ENCODE measurements at regions not wholly inside any gene's neighbourhood (a gene's known extent, or its start where the extent isn't known, plus 50 kb on each side); places are given as distances from the start of the nearest gene placed in this dataset.

- no peak for DNase-seq
These were observed 277.9 kb upstream of the MON1B start for GRCh38 chr16:76913046-76913445.

GRCh38 chr16:76926042-76926441, 264.9 kb upstream of the MON1B start:
- DNase-seq: no peak

- no peak for DNase-seq
These were observed 264.4 kb upstream of the MON1B start for GRCh38 chr16:76926595-76926994.

- DNase-seq: no peak
These were observed 259.8 kb upstream of the MON1B start for GRCh38 chr16:76931186-76931585.

- DNase-seq: no peak
These were observed 258.3 kb upstream of the MON1B start for GRCh38 chr16:76932541-76933211.

GRCh38 chr16:76940251-76940650, 250.7 kb upstream of the MON1B start:
- DNase-seq: no peak

GRCh38 chr16:76941113-76941512, 249.9 kb upstream of the MON1B start:
- DNase-seq: no peak

- DNase-seq: no peak
These were observed 248.9 kb upstream of the MON1B start for GRCh38 chr16:76942089-76942488.

- no peak for DNase-seq
These were observed 247.1 kb upstream of the MON1B start for GRCh38 chr16:76943921-76944320.

GRCh38 chr16:76946879-76947278, 244.1 kb upstream of the MON1B start:
- no peak for DNase-seq

- no peak for DNase-seq
These were observed 243.2 kb upstream of the MON1B start for GRCh38 chr16:76947749-76948148.

GRCh38 chr16:76955629-76956028, 235.4 kb upstream of the MON1B start:
- no peak for DNase-seq

- no peak for DNase-seq
These were observed 234.6 kb upstream of the MON1B start for GRCh38 chr16:76956394-76956793.

GRCh38 chr16:76956841-76957240, 234.1 kb upstream of the MON1B start:
- DNase-seq: no peak

GRCh38 chr16:76959166-76959565, 231.8 kb upstream of the MON1B start:
- DNase-seq: no peak

GRCh38 chr16:76963614-76964315, 227.2 kb upstream of the MON1B start:
- no peak for DNase-seq

- no peak for DNase-seq
These were observed 226.4 kb upstream of the MON1B start for GRCh38 chr16:76964464-76965154.

- DNase-seq: no peak
These were observed 220.8 kb upstream of the MON1B start for GRCh38 chr16:76970087-76970744.

- no peak for DNase-seq
These were observed 220.3 kb upstream of the MON1B start for GRCh38 chr16:76970745-76971099.

- DNase-seq: no peak
These were observed 214.9 kb upstream of the MON1B start for GRCh38 chr16:76976101-76976500.

- DNase-seq: no peak
These were observed 214.2 kb upstream of the MON1B start for GRCh38 chr16:76976756-76977155.

GRCh38 chr16:76984196-76984595, 206.8 kb upstream of the MON1B start:
- DNase-seq: no peak

- no peak for DNase-seq
These were observed 205.5 kb upstream of the MON1B start for GRCh38 chr16:76985392-76986045.

All from AML-193 (cell line).